Left lung (tissue), 4 donors: ENCODE measurements at regions not wholly inside any gene's neighbourhood (a gene's known extent, or its start where the extent isn't known, plus 50 kb on each side); places are given as distances from the start of the nearest gene placed in this dataset.
"Not testable (repeated sequence)": the region's sequence is repeated elsewhere in the genome, so short reads cannot be mapped to it uniquely, and the experiment has no call there.

ENCODE experiments used
- ATAC-seq: fragments of 200-7000 bp; cut with Tn5 transposase; one replicate; pipeline ENCODE4 v1.9.1; 2020; ENCODE audit warnings: moderate library complexity
- DNase-seq, 4 donors: peaks; one replicate each; pipeline ENCODE4 v3.0.0-alpha.2; 2013 to 2020
- H3K27ac ChIP-seq, 2 donors: fragments of 200-600 bp; sonication (generic) in 1 of 2; one replicate each; pipeline versions ENCODE4 v1.5.0 to v1.8.0; 2020 to 2021
- H3K27me3 ChIP-seq, 2 donors: fragments of 200-600 bp; sonication (generic) in 1 of 2; one replicate each; pipeline versions ENCODE4 v1.5.0 to v1.8.0; 2020 to 2021
- H3K36me3 ChIP-seq, 2 donors: fragments of 200-600 bp; sonication (generic) in 1 of 2; one replicate each; pipeline versions ENCODE4 v1.5.0 to v1.8.0; 2020 to 2021
- H3K4me1 ChIP-seq, 2 donors: fragments of 200-600 bp; one replicate each; pipeline ENCODE4 v1.8.0; 2021
- H3K4me3 ChIP-seq, 2 donors: fragments of 200-600 bp; sonication (generic) in 1 of 2; one replicate each; pipeline versions ENCODE4 v1.5.0 to v1.8.0; 2020 to 2021; ENCODE audit warnings: mild to moderate bottlenecking in 1 of 2
- H3K9me3 ChIP-seq, 2 donors: fragments of 200-600 bp; sonication (generic) in 1 of 2; one replicate each; pipeline versions ENCODE4 v1.5.0 to v1.8.0; 2020 to 2021
- intact Hi-C, 2 donors: fragments of 100-400 bp; cut with DNase I; formaldehyde crosslinking; loops; one replicate each; pipeline versions ENCODE4 v1.11.2 to v1.14.2; 2022
- microRNA-seq, 2 donors: library from miRNA; unstranded; fragments of <30 nt; microRNA quantifications; one replicate each; pipeline ENCODE4, GENCODE V29; 2019
- TF ChIP-seq, protein P1 (sequence below), 2 donors: fragments of 200-600 bp; sonication (generic) in 1 of 2; IDR thresholded peaks; one replicate each; pipeline versions ENCODE4 v1.5.0 to v1.8.0; 2021; ENCODE audit warnings: antibody characterized with exemption in 2 of 2
- donor health status: DM: no; HTN: yes; CAD: no.
- donor health status: DM: no; HTN: no; CAD: no.

DNA sequence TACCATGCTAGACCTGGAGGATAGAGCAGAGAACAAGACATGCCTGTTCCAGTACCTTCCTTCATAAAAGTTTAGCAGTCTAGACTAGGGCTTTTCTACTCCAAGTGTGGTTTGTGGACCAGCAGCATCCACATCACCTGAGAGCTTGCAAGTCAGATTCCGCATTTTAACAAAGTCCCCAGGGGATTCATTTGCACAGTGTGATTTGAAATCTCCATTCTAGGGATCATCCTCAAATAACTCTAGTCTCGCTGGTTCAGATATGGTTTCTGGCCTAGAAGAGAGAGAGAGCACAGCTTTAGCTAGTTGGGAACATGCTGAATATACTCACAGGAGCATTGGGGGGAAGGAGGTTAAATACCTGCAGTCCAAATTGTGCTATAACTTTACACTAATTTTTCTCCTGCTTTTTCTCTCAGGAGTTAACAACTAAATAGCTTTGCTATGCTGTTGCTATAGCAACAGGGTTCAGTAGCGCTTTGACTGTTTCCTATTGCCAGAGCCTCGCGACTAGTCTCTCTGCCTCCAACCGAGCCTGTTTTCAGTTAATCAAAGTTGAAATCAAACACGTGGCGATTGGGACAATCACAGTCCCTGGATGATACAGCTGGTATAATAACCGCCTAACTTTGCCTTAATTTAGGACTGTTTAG, 64.0 kb upstream of the RASGRF1 start:
- ATAC-seq = no peak
- no peak overlapping the region for H3K4me3 ChIP-seq
- no peaks in the 10 kb centered on the region for H3K36me3 ChIP-seq
- TF ChIP-seq, protein P1, sequence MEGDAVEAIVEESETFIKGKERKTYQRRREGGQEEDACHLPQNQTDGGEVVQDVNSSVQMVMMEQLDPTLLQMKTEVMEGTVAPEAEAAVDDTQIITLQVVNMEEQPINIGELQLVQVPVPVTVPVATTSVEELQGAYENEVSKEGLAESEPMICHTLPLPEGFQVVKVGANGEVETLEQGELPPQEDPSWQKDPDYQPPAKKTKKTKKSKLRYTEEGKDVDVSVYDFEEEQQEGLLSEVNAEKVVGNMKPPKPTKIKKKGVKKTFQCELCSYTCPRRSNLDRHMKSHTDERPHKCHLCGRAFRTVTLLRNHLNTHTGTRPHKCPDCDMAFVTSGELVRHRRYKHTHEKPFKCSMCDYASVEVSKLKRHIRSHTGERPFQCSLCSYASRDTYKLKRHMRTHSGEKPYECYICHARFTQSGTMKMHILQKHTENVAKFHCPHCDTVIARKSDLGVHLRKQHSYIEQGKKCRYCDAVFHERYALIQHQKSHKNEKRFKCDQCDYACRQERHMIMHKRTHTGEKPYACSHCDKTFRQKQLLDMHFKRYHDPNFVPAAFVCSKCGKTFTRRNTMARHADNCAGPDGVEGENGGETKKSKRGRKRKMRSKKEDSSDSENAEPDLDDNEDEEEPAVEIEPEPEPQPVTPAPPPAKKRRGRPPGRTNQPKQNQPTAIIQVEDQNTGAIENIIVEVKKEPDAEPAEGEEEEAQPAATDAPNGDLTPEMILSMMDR (IDR thresholded peaks at IDR 0.05) = no peak
- H3K9me3 ChIP-seq = peaks cover 0 to under 1% of the 10 kb centered on the region in 2 donors
- no peaks in the 10 kb centered on the region for H3K27me3 ChIP-seq
- intact Hi-C loops = no loop called here
- no peak overlapping the region for H3K27ac ChIP-seq
- H3K4me1 ChIP-seq = no peaks in the 10 kb centered on the region
- DNase-seq = peak in 2 of 4 donors; percentile 8 to 25

DNA sequence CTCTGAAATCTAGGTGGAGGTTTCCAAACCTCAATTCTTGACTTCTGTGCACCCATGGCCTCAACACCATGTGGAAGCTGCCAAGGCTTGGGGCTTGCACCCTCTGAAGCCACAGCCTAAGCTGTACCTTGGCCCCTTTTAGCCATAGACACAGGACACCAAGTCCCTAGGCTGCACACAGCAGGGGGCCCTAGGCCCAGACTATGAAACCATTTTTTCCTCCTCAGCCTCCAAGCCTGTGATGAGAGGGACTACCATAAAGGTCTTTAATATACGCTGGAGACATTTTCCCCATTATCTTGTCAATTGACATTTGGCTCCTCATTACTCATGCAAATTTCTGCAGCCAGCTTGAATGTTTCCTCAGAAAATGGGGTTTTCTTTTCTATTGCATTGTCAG, 53.7 kb upstream of the RASGRF1 start:
- intact Hi-C loops, H3K36me3 ChIP-seq, H3K4me3 ChIP-seq, H3K27ac ChIP-seq, H3K27me3 ChIP-seq, ATAC-seq, H3K4me1 ChIP-seq, DNase-seq: not testable (repeated sequence)
- H3K9me3 ChIP-seq = peaks cover 0 to 36% of the 10 kb centered on the region in 2 donors

DNA sequence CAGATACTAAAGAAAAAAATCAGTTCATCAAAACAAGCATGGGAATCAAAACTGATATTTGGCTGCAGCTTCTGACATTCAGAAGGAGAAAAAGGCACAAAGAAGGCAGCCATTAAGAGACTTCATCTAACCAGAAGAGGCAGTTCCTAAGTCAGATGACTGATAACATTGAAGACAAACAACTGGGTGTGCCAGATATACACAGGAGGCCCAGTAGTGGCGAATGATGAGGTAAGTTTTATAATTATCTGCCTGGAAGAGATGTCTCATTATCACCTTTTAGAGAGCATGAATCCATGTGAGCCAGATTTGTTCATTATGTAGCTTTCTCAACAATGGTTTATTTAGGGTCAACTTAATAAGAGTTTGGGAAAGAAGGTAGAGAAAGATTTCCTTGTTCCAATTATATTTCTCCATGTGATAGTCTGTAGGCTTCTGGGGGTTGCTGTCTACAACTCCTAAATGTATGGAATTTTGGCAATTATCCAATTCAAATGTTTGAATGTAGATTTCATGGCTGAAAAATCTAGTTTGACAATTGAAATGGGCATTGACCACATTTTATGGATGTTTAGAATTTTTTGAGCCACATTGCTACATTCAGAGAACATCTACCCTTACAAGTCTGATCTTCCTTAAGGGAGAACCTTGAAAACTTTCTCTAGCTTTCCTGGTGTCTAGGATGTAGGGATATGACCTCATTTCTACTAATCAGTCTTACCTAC, 50.4 kb upstream of the RASGRF1 start:
- Histone ChIP-seq H3K27ac (no peak overlapping the region), H3K9me3 (peaks cover 0 to 27% of the 10 kb centered on the region in 2 donors), H3K27me3 (peaks cover 0 to 10% of the 10 kb centered on the region in 2 donors), H3K4me1 (no peaks in the 10 kb centered on the region), H3K4me3 (no peak overlapping the region), H3K36me3 (no peaks in the 10 kb centered on the region)
- intact Hi-C loops = no loop called here
- ATAC-seq (no peak), DNase-seq (no peak)
- TF ChIP-seq, protein P1 (IDR thresholded peaks at IDR 0.05) = no peak

Small RNAs in the stretch of these regions (microRNA-seq; reads per million reads assigned to microRNA genes)
- gene MIR184 = 23.5 to 67.7 reads per million in 2 donors
